ENCODE measurements at regions not wholly inside any gene's neighbourhood (a gene's known extent, or its start where the extent isn't known, plus 50 kb on each side); places are given as distances from the start of the nearest gene placed in this dataset.

DNA sequence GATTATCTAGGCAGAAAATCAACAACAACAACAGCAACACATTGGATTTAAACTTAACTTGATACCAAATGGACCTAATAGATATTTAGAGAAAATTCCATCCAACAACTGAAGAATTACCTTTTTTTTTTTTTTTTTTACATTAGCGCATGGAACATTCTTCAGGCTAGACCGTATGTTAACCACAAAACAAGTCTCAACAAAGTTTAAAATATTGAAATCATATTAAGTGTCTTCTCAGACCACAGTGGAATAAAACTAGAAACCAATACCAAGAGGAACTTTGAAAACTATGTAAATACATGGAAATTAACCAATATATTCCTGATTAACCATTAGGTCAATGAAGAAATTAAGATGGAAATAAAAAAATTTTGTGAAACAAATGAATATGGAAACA is 315.8 kb downstream of the CSNK1G3 start:
- TF ChIP-seq, protein P1, sequence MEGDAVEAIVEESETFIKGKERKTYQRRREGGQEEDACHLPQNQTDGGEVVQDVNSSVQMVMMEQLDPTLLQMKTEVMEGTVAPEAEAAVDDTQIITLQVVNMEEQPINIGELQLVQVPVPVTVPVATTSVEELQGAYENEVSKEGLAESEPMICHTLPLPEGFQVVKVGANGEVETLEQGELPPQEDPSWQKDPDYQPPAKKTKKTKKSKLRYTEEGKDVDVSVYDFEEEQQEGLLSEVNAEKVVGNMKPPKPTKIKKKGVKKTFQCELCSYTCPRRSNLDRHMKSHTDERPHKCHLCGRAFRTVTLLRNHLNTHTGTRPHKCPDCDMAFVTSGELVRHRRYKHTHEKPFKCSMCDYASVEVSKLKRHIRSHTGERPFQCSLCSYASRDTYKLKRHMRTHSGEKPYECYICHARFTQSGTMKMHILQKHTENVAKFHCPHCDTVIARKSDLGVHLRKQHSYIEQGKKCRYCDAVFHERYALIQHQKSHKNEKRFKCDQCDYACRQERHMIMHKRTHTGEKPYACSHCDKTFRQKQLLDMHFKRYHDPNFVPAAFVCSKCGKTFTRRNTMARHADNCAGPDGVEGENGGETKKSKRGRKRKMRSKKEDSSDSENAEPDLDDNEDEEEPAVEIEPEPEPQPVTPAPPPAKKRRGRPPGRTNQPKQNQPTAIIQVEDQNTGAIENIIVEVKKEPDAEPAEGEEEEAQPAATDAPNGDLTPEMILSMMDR (IDR thresholded peaks at IDR 0.05) = no peak
- TF ChIP-seq POLR2A (IDR thresholded peaks at IDR 0.05) = no peak
